ENCODE measurements at regions not wholly inside any gene's neighbourhood (a gene's known extent, or its start where the extent isn't known, plus 50 kb on each side); places are given as distances from the start of the nearest gene placed in this dataset.

DNA sequence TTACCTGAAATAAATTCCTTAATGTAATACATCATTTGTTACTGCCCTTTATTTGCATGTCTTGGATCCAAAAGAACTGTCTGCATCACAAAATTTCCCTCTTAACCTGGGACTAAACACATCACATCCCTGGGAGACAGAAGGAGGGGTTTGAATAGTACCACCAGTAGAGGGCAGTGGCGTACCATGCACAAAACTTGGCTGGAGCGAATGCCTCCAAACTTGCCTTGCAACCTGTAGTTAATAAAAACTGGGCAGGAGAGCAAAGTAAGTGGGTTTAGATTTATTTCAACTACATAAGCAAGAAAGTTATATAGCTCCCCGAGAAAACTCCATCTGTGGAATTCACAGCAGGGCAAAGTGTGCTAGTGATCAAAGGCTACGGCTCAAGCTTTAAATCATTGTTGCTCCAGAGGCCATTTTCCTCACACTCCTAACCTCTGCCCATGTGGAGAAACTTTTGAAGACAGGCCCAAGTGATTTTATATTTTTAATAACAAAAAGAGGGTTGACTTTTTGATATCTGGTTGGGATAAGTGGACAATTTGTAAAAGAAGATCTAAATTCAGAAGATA, 1176.7 kb upstream of the SEL1L start:
- TF ChIP-seq, protein P1, sequence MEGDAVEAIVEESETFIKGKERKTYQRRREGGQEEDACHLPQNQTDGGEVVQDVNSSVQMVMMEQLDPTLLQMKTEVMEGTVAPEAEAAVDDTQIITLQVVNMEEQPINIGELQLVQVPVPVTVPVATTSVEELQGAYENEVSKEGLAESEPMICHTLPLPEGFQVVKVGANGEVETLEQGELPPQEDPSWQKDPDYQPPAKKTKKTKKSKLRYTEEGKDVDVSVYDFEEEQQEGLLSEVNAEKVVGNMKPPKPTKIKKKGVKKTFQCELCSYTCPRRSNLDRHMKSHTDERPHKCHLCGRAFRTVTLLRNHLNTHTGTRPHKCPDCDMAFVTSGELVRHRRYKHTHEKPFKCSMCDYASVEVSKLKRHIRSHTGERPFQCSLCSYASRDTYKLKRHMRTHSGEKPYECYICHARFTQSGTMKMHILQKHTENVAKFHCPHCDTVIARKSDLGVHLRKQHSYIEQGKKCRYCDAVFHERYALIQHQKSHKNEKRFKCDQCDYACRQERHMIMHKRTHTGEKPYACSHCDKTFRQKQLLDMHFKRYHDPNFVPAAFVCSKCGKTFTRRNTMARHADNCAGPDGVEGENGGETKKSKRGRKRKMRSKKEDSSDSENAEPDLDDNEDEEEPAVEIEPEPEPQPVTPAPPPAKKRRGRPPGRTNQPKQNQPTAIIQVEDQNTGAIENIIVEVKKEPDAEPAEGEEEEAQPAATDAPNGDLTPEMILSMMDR (IDR thresholded peaks at IDR 0.05) = peak in 2 of 3 donors; percentile 28 to 54
- TF ChIP-seq POLR2A (IDR thresholded peaks at IDR 0.05) = no peak
- Histone ChIP-seq H3K27ac (no peak overlapping the region), H3K36me3 (no peaks in the 10 kb centered on the region), H3K4me1 (ENCODE audit: insufficient read depth) (peaks cover 2% of the 10 kb centered on the region), H3K27me3 (no peaks in the 10 kb centered on the region), H3K9me3 (no peaks in the 10 kb centered on the region), H3K4me3 (no peak overlapping the region)
- peak; percentile 38 to 65 (median 51) for DNase-seq
- 38 to 55% (median 52%) methylated on average over 4 of the region's 4 CpGs for WGBS, 3 donors
- intact Hi-C loops (cut with DNase I) = no loop called here

DNA sequence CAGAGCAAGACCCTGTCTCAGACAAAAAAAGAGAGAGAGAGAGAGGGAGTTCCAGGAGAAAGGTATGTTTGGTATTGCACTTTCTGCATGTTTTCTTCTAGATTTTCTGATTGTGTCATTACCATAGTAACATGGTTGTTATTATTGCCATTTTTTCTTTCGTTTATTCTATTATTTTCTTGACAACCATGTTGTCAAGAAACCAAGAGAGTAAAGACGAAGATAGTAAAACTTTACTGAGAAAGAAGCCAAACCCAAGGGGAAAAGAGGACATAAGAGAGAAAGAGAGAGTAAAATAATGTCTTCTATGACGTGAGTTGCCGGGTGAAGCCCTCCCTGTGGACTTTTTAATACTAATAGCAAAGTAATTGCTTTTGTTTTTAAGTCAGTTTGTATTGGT, 1186.0 kb upstream of the SEL1L start:
- no peak for DNase-seq
- intact Hi-C loops (cut with DNase I) = no loop called here
- Histone ChIP-seq H3K27ac (no peak overlapping the region), H3K36me3 (no peaks in the 10 kb centered on the region), H3K9me3 (no peaks in the 10 kb centered on the region), H3K4me3 (no peak overlapping the region), H3K4me1 (ENCODE audit: insufficient read depth) (peaks cover 2% of the 10 kb centered on the region), H3K27me3 (no peaks in the 10 kb centered on the region)
- WGBS, 3 donors = 72 to 76% (median 74%) methylated on average over 4 of the region's 4 CpGs
- TF ChIP-seq, protein P1 (IDR thresholded peaks at IDR 0.05) = no peak
- TF ChIP-seq EP300 (IDR thresholded peaks at IDR 0.05) = no peak
- TF ChIP-seq POLR2A (IDR thresholded peaks at IDR 0.05) = no peak

DNA sequence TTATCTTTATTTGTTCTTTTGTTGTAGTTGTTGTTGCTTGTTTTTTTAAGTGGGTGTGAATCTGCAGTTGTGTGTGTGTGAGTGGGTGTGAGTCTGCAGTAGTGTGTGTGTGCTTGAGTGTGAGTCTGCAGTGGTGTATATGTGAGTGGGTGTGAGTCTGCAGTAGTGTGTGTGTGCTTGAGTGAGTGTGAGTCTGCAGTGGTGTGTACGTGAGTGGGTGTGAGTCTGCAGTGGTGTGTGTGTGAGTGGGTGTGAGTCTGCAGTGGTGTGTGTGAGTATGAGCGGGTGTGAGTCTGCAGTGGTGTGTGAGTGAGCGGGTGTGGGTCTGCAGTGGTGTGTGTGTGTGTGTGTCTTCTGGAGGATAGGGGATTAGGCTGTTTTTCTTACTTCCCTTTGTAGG, 1186.8 kb upstream of the SEL1L start:
- WGBS, 3 donors = 78 to 95% (median 93%) methylated on average over 3 of the region's 3 CpGs
- H3K36me3 ChIP-seq = no peaks in the 10 kb centered on the region
- TF ChIP-seq POLR2A (IDR thresholded peaks at IDR 0.05) = no peak
- no peak for TF ChIP-seq EP300 (IDR thresholded peaks at IDR 0.05)
- TF ChIP-seq, protein P1 (IDR thresholded peaks at IDR 0.05) = no peak
- no peaks in the 10 kb centered on the region for H3K9me3 ChIP-seq
- peaks cover 1% of the 10 kb centered on the region for H3K4me1 ChIP-seq (ENCODE audit: insufficient read depth)
- intact Hi-C loops (cut with DNase I) = no loop called here
- no peaks in the 10 kb centered on the region for H3K27me3 ChIP-seq
- DNase-seq = no peak
- no peak overlapping the region for H3K4me3 ChIP-seq
- H3K27ac ChIP-seq = no peak overlapping the region

DNA sequence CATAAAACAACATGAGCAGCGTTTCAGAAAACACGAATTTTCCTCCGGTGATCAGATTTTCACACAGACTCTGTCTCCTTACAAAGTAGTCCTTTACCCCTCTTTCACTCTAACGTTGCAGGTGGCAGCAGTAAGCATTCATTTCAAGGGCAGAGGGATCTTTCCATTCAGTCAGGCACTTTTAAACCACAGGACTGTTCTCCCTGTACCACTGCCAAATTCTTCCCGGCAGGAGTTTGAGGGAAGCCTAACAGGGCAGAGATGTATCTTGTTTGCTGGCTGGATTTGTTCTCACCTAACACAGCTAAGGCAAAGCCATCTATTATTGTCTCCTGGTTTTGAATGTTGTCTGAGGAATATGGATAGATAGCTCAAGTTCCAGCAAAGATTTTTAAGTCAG, 1187.3 kb upstream of the SEL1L start:
- Histone ChIP-seq H3K4me1 (ENCODE audit: insufficient read depth) (peaks cover 1% of the 10 kb centered on the region), H3K27ac (no peak overlapping the region), H3K9me3 (no peaks in the 10 kb centered on the region), H3K27me3 (no peaks in the 10 kb centered on the region), H3K4me3 (no peak overlapping the region), H3K36me3 (no peaks in the 10 kb centered on the region)
- WGBS, 3 donors = 34 to 41% (median 39%) methylated on average over 5 of the region's 5 CpGs
- DNase-seq = no peak
- intact Hi-C loops (cut with DNase I) = no loop called here
- TF ChIP-seq POLR2A (IDR thresholded peaks at IDR 0.05) (no peak), EP300 (IDR thresholded peaks at IDR 0.05) (no peak)
- TF ChIP-seq, protein P1 (IDR thresholded peaks at IDR 0.05) = no peak

All from ovary (tissue), 7 donors.